Thyroid gland (tissue), 4 donors: ENCODE measurements at regions not wholly inside any gene's neighbourhood (a gene's known extent, or its start where the extent isn't known, plus 50 kb on each side); places are given as distances from the start of the nearest gene placed in this dataset.

Experiments
- POLR2A ChIP-seq, 2 donors: fragments of 450-650 bp; IDR thresholded peaks; one replicate each; pipeline ENCODE4 v1.6.1; 2017; ENCODE audit warnings: antibody characterized with exemption in 2 of 2, mild to moderate bottlenecking in 2 of 2, moderate library complexity in 1 of 2
- TF ChIP-seq, protein P1 (sequence below), 6 experiments: fragments of 200-600 bp in 3 of 6; fragments of 450-650 bp in 3 of 6; sonication (generic) in 3 of 6; IDR thresholded peaks; one replicate each; pipeline ENCODE4 v1.5.1; 2016 to 2019; ENCODE audit warnings: antibody characterized with exemption in 6 of 6, mild to moderate bottlenecking in 2 of 6, inconsistent platforms in 1 of 6, moderate library complexity in 1 of 6

DNA sequence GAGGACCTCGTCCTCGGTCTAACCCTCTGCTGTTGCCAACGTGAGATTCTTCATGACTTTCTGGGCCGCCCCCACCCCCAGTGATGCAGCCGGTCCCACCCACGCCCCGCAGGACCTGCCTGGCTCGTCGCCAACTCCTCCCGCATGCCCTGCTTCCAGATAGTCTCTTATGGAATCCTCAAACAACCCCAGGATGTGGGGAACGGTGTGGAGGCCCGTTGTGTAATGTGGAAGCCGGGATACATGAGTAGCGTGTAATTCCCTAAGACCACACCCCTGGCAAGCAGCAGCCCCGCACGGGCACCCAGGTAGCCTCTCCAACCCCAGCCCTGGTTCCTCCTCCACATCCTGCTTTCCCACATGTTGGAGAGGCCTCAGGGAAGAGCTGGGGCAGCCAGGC lies 275.9 kb downstream of the C16orf95 start:
- TF ChIP-seq, protein P1, sequence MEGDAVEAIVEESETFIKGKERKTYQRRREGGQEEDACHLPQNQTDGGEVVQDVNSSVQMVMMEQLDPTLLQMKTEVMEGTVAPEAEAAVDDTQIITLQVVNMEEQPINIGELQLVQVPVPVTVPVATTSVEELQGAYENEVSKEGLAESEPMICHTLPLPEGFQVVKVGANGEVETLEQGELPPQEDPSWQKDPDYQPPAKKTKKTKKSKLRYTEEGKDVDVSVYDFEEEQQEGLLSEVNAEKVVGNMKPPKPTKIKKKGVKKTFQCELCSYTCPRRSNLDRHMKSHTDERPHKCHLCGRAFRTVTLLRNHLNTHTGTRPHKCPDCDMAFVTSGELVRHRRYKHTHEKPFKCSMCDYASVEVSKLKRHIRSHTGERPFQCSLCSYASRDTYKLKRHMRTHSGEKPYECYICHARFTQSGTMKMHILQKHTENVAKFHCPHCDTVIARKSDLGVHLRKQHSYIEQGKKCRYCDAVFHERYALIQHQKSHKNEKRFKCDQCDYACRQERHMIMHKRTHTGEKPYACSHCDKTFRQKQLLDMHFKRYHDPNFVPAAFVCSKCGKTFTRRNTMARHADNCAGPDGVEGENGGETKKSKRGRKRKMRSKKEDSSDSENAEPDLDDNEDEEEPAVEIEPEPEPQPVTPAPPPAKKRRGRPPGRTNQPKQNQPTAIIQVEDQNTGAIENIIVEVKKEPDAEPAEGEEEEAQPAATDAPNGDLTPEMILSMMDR (IDR thresholded peaks at IDR 0.05) = no peak
- TF ChIP-seq POLR2A (IDR thresholded peaks at IDR 0.05) = no peak
